H1 (cell line): ENCODE measurements at regions not wholly inside any gene's neighbourhood (a gene's known extent, or its start where the extent isn't known, plus 50 kb on each side); places are given as distances from the start of the nearest gene placed in this dataset.
A peak's percentile ranks its signal among the peaks of the same experiment; 100 is the strongest.

ENCODE experiments used
- CTCF ChIA-PET: fragments of 300-600 bp; sonication (Branson Sonifier 250); formaldehyde crosslinking; loops from one replicate; lab custom pipeline; 2021; ENCODE audit not compliant: partially characterized antibody; lab: Charles Lee
- POLR2A ChIA-PET: fragments of 300-600 bp; sonication (Branson Sonifier 250); formaldehyde crosslinking; loops from one replicate; lab custom pipeline; 2021; ENCODE audit warnings: inconsistent platforms; ENCODE audit not compliant: partially characterized antibody; lab: Charles Lee
- DNase-seq, 2 experiments: peaks; one replicate each; pipeline versions ENCODE4 v3.0.0 to v3.0.0-alpha.2; 2010 to 2022; ENCODE audit warnings: low spot score in 2 of 2, low read depth in 1 of 2, mixed read lengths in 1 of 2
- FAIRE-seq: peaks from 2 replicates; lab custom pipeline; 2011; peaks lifted over from hg19 to GRCh38; lab: Jason Lieb, UNC
- H2AFZ ChIP-seq: 2 replicates; pipeline ENCODE4 v1.8.1; 2012; ENCODE audit warnings: low read length, inconsistent platforms
- H2AK5ac ChIP-seq: 2 replicates; pipeline ENCODE4 v1.6.1; 2013; ENCODE audit warnings: low read depth, low read length
- H2BK120ac ChIP-seq: replicated peaks from 2 replicates; pipeline ENCODE3; 2013; ENCODE audit warnings: low read depth, low read length, inconsistent platforms
- H2BK12ac ChIP-seq: 2 replicates; pipeline ENCODE4 v1.6.1; 2013; ENCODE audit warnings: low read depth, low read length
- H2BK15ac ChIP-seq: 2 replicates; pipeline ENCODE4 v1.6.1; 2013; ENCODE audit warnings: low read length
- H2BK20ac ChIP-seq: 2 replicates; pipeline ENCODE4 v1.6.1; 2013; ENCODE audit warnings: low read length
- H2BK5ac ChIP-seq: 2 replicates; pipeline ENCODE4 v1.6.1; 2013; ENCODE audit warnings: low read depth, low read length
- H3K14ac ChIP-seq: 2 replicates; pipeline ENCODE4 v1.6.1; 2013; ENCODE audit warnings: inconsistent platforms; ENCODE audit not compliant: insufficient read length
- H3K18ac ChIP-seq: 2 replicates; pipeline ENCODE4 v1.6.1; 2013; ENCODE audit warnings: low read length; ENCODE audit errors: extremely low read depth
- H3K23ac ChIP-seq: 2 replicates; pipeline ENCODE4 v1.6.1; 2013; ENCODE audit warnings: inconsistent platforms; ENCODE audit not compliant: insufficient read length
- H3K23me2 ChIP-seq: 2 replicates; pipeline ENCODE4 v1.6.1; 2013; ENCODE audit warnings: low read depth, low read length
- H3K27ac ChIP-seq: 2 replicates; pipeline ENCODE4 v1.6.1; 2011; ENCODE audit warnings: low read depth, low read length, inconsistent platforms
- H3K27me3 ChIP-seq, 4 experiments: replicated peaks in 1 of 4; 1 replicate in 1 of 4; 2 replicates in 3 of 4; pipeline versions ENCODE4 v1.6.1 to v1.8.1; 2011 to 2013; ENCODE audit warnings: low read length in 3 of 4, mild to moderate bottlenecking in 3 of 4, inconsistent platforms in 2 of 4, mixed read lengths in 2 of 4, moderate library complexity in 1 of 4; ENCODE audit not compliant: control insufficient read depth in 3 of 4, insufficient read depth in 3 of 4; ENCODE audit errors: extremely low read depth in 1 of 4
- H3K36me3 ChIP-seq, 4 experiments: 2 replicates each; pipeline versions ENCODE4 v1.6.1 to v1.8.1; 2011 to 2013; ENCODE audit warnings: mild to moderate bottlenecking in 4 of 4, low read length in 3 of 4, moderate library complexity in 2 of 4, control low read depth in 1 of 4, inconsistent platforms in 1 of 4; ENCODE audit not compliant: insufficient read depth in 4 of 4, control insufficient read depth in 2 of 4
- H3K4ac ChIP-seq: replicated peaks from 2 replicates; pipeline ENCODE3; 2013; ENCODE audit warnings: low read length, low read depth, mixed read lengths, inconsistent platforms; ENCODE audit not compliant: insufficient read length
- H3K4me1 ChIP-seq, 4 experiments: replicated peaks in 1 of 4; 1 replicate in 1 of 4; 2 replicates in 3 of 4; pipeline versions ENCODE4 v1.6.1 to v1.8.1; 2011 to 2013; ENCODE audit warnings: low read length in 3 of 4, inconsistent platforms in 2 of 4, mixed read lengths in 1 of 4; ENCODE audit not compliant: insufficient read depth in 4 of 4, control insufficient read depth in 3 of 4
- H3K4me2 ChIP-seq, 2 experiments: 2 replicates each; pipeline versions ENCODE4 v1.6.1 to v1.8.1; 2011 to 2013; ENCODE audit warnings: low read depth in 2 of 2, low read length in 2 of 2, control low read depth in 1 of 2, inconsistent platforms in 1 of 2, mild to moderate bottlenecking in 1 of 2; ENCODE audit not compliant: insufficient read depth in 1 of 2
- H3K4me3 ChIP-seq, 4 experiments: fragments of 200-600, 300-600 bp in 1 of 4; sonication (generic), shearing (Covaris generic), sonication (Bioruptor Twin) in 1 of 4; 2 replicates each; pipeline versions ENCODE4 v1.5.1 to v1.8.1; 2011 to 2016; ENCODE audit warnings: low read length in 4 of 4, low read depth in 3 of 4, control low read depth in 2 of 4, inconsistent platforms in 2 of 4, mild to moderate bottlenecking in 2 of 4, mixed read lengths in 1 of 4, moderate library complexity in 1 of 4; ENCODE audit not compliant: insufficient read depth in 2 of 4; ENCODE audit errors: extremely low read depth in 1 of 4
- H3K56ac ChIP-seq: replicated peaks from 2 replicates; pipeline ENCODE3; 2013; ENCODE audit warnings: low read depth, mild to moderate bottlenecking, mixed read lengths, low read length, inconsistent platforms; ENCODE audit not compliant: insufficient read length
- H3K79me1 ChIP-seq: 2 replicates; pipeline ENCODE4 v1.6.1; 2013; ENCODE audit warnings: low read depth, low read length, control low read depth
- H3K79me2 ChIP-seq, 2 experiments: 2 replicates each; pipeline versions ENCODE4 v1.6.1 to v1.8.1; 2012 to 2013; ENCODE audit warnings: low read length in 2 of 2, mild to moderate bottlenecking in 2 of 2, inconsistent platforms in 1 of 2; ENCODE audit not compliant: insufficient read depth in 2 of 2, control insufficient read depth in 1 of 2
- H3K9ac ChIP-seq, 4 experiments: replicated peaks in 1 of 4; 1 replicate in 1 of 4; 2 replicates in 3 of 4; pipeline versions ENCODE4 v1.6.1 to v1.8.1; 2011 to 2013; ENCODE audit warnings: low read depth in 3 of 4, low read length in 3 of 4, control low read depth in 2 of 4, mild to moderate bottlenecking in 2 of 4, moderate library complexity in 2 of 4, inconsistent platforms in 1 of 4; ENCODE audit errors: extremely low read depth in 1 of 4
- H3K9me3 ChIP-seq, 2 experiments: 2 replicates each; pipeline versions ENCODE4 v1.6.1 to v1.8.1; 2012 to 2013; ENCODE audit warnings: mild to moderate bottlenecking in 2 of 2, moderate library complexity in 2 of 2, control low read depth in 1 of 2, inconsistent platforms in 1 of 2, low read depth in 1 of 2, low read length in 1 of 2, mixed read lengths in 1 of 2; ENCODE audit not compliant: insufficient read depth in 2 of 2
- H4K20me1 ChIP-seq, 2 experiments: replicated peaks in 1 of 2; 2 replicates each; pipeline versions ENCODE3 to v1.8.1; 2011 to 2013; ENCODE audit warnings: inconsistent platforms in 2 of 2, low read length in 2 of 2, mild to moderate bottlenecking in 1 of 2; ENCODE audit not compliant: insufficient read depth in 2 of 2, control insufficient read depth in 1 of 2
- H4K5ac ChIP-seq: 2 replicates; pipeline ENCODE4 v1.6.1; 2013; ENCODE audit warnings: low read length, low read depth, mixed read lengths, inconsistent platforms; ENCODE audit not compliant: insufficient read length
- H4K8ac ChIP-seq: 2 replicates; pipeline ENCODE4 v1.8.0; 2013; ENCODE audit warnings: mild to moderate bottlenecking, moderate library complexity, low read length, inconsistent platforms; ENCODE audit not compliant: insufficient read depth; ENCODE audit errors: extremely low read depth
- H4K91ac ChIP-seq: replicated peaks from 2 replicates; pipeline ENCODE3; 2013; ENCODE audit warnings: low read length, mixed read lengths, inconsistent platforms; ENCODE audit not compliant: insufficient read length
- CBX5 ChIP-seq: fragments of 300-800, 300-1000 bp; sonication (generic); IDR thresholded peaks from 2 replicates; pipeline ENCODE4 v1.7.1; 2016; ENCODE audit warnings: antibody characterized with exemption, low read length, low read depth
- RBBP5 ChIP-seq: IDR thresholded peaks from 2 replicates; pipeline ENCODE4 v1.7.1; 2012; ENCODE audit warnings: low read depth, mild to moderate bottlenecking, inconsistent platforms, low read length, moderate library complexity, borderline replicate concordance
- RNF2 ChIP-seq: fragments of 200-900, 300-1000 bp; sonication (generic); IDR thresholded peaks from 2 replicates; pipeline ENCODE4 v1.7.1; 2016; ENCODE audit warnings: borderline replicate concordance, low read depth, mild to moderate bottlenecking, antibody characterized with exemption, low read length; ENCODE audit not compliant: poor library complexity, severe bottlenecking; ENCODE audit errors: missing control alignments
- RXRA ChIP-seq: IDR thresholded peaks from 2 replicates; pipeline ENCODE4 v1.6.1; 2011; ENCODE audit warnings: low read depth, mild to moderate bottlenecking, low read length, moderate library complexity; ENCODE audit not compliant: insufficient read depth
- SIRT6 ChIP-seq: IDR thresholded peaks from one replicate; pipeline ENCODE4 v1.7.1; 2012; ENCODE audit warnings: low read length, inconsistent platforms
- SUZ12 ChIP-seq: fragments of 200-600 bp; sonication (generic); IDR thresholded peaks from 2 replicates; pipeline ENCODE4 v1.6.1; 2012; ENCODE audit warnings: mild to moderate bottlenecking, inconsistent platforms, low read length, moderate library complexity, mixed read lengths
- TAF1 ChIP-seq: IDR thresholded peaks from 2 replicates; pipeline ENCODE4 v1.6.1; 2011; ENCODE audit warnings: mild to moderate bottlenecking, low read depth, low read length
- TAF7 ChIP-seq: optimal IDR thresholded peaks from 2 replicates; pipeline ENCODE3; 2011; ENCODE audit warnings: low read depth, mild to moderate bottlenecking, inconsistent platforms, low read length, moderate library complexity, borderline replicate concordance
- TCF12 ChIP-seq: IDR thresholded peaks from 2 replicates; pipeline ENCODE4 v1.6.1; 2011; ENCODE audit warnings: low read depth, mild to moderate bottlenecking, low read length
- ZNF274 ChIP-seq: IDR thresholded peaks from 2 replicates; pipeline ENCODE4 v1.7.0; 2012; ENCODE audit warnings: low read length, borderline replicate concordance; ENCODE audit errors: extremely low read depth
- WGBS, 2 experiments: shearing (Covaris generic) in 1 of 2; methylation state at CpG; one replicate each; pipeline versions ENCODE4 v1.1.6 to v1.1.7; 2013 to 2015; ENCODE audit warnings: low lambda C conversion rate in 2 of 2, mixed read lengths in 2 of 2, inconsistent platforms in 1 of 2, low coverage in 1 of 2, missing lambda C conversion rate in 1 of 2; ENCODE audit not compliant: insufficient replicate concordance in 2 of 2, insufficient coverage in 1 of 2, insufficient read length in 1 of 2; ENCODE audit errors: extremely low coverage in 1 of 2, missing lambda C conversion rate in 1 of 2; 5-methylcytosine and 5-hydroxymethylcytosine counted together
- TF ChIP-seq, protein P1 (sequence below): IDR thresholded peaks from 2 replicates; pipeline ENCODE4 v1.6.1; 2012; ENCODE audit warnings: inconsistent platforms
- TF ChIP-seq, protein P2 (sequence below): IDR thresholded peaks from 2 replicates; pipeline ENCODE4 v1.6.1; 2011; ENCODE audit warnings: low read depth, mild to moderate bottlenecking, low read length; ENCODE audit not compliant: insufficient read depth

DNA sequence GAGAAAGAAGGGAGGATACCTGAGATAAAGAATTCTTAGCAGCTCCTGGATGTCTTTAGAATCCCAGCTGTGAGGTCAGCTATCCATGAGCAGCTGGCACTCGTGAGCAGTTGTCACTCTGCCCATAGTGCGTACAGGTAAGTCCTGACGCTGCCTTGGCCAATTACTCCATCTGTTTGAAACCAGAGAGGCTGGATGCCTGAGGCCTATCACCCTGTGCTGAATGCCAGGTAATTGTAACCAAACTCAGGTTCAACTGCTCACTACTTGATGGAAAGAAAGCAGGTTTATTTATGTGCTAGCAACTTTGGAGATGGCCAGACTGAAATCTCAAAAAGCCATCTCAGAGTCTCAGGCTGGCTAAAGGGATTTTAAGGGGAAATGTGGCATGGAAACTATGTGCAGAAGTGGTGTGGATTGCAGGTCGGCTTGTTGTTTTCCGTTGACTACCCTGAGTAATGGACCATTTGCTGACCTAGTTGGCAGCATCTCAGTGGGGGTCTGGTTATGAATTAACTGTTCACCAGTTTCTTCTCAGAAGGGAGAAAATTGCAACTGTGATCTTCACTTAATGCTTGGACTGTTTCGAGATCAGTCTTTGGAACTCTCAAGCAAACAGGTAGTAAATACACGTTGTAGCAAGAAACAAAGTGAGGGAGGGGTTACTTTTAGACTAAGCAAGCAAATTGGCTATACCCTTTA, 1614.0 kb upstream of the PCDH10 start:
- Histone ChIP-seq H2BK20ac (no peak overlapping the region), H3K9ac (no peak overlapping the region), H4K5ac (no peak overlapping the region), H3K27ac (no peak overlapping the region), H2BK12ac (no peak overlapping the region), H4K8ac (no peak overlapping the region), H4K20me1 (no peaks in the 10 kb centered on the region), H3K23ac (no peak overlapping the region), H2BK120ac (no peak overlapping the region), H3K14ac (no peak overlapping the region), H2BK15ac (no peak overlapping the region), H3K4me1 (no peaks in the 10 kb centered on the region), H4K91ac (no peak overlapping the region), H2AFZ (peak overlapping the region; percentile 34; the same call in 1 of the 2 replicates), H3K36me3 (no peaks in the 10 kb centered on the region), H3K9me3 (no peaks in the 10 kb centered on the region), H3K79me2 (no peaks in the 10 kb centered on the region), H3K4me2 (no peak overlapping the region), H3K4ac (no peak overlapping the region), H3K4me3 (no peak overlapping the region), H3K56ac (no peak overlapping the region), H3K23me2 (no peaks in the 10 kb centered on the region), H2AK5ac (no peak overlapping the region), H3K27me3 (no peaks in the 10 kb centered on the region), H3K79me1 (no peaks in the 10 kb centered on the region), H3K18ac (no peak overlapping the region), H2BK5ac (no peak overlapping the region)
- ChIA-PET CTCF (interaction anchor here (1.0 kb wide), 1 partner anchor 13 kb away, joined by 3 read pairs; no protein-coding TSS in a partner anchor), POLR2A (no interaction called here)
- FAIRE-seq (no peak), DNase-seq (no peak)
- 93% methylated on average over 7 of the region's 7 CpGs; no CpG with 5 or more reads in 1 of the 2 experiments for WGBS, 2 experiments
- TF ChIP-seq, protein P1, sequence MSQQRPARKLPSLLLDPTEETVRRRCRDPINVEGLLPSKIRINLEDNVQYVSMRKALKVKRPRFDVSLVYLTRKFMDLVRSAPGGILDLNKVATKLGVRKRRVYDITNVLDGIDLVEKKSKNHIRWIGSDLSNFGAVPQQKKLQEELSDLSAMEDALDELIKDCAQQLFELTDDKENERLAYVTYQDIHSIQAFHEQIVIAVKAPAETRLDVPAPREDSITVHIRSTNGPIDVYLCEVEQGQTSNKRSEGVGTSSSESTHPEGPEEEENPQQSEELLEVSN = no peak
- no peak for TF ChIP-seq RNF2
- TF ChIP-seq RBBP5 = no peak
- TF ChIP-seq TAF7 = no peak
- TF ChIP-seq, protein P2, sequence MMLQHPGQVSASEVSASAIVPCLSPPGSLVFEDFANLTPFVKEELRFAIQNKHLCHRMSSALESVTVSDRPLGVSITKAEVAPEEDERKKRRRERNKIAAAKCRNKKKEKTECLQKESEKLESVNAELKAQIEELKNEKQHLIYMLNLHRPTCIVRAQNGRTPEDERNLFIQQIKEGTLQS = no peak
- no peak for TF ChIP-seq SUZ12
- no peak for TF ChIP-seq RXRA
- TF ChIP-seq CBX5 = no peak
- no peak for TF ChIP-seq TAF1
- TF ChIP-seq ZNF274 = no peak
- TF ChIP-seq TCF12 = no peak
- TF ChIP-seq SIRT6 = no peak
